PC-9 (cell line): ENCODE measurements at regions not wholly inside any gene's neighbourhood (a gene's known extent, or its start where the extent isn't known, plus 50 kb on each side); places are given as distances from the start of the nearest gene placed in this dataset.

Source experiments
- BruUV-seq: library from RNA; stranded (reverse); fragments of 400-500 nt; replicated peaks from 2 replicates; lab custom pipeline; 2021; lab: Mats Ljungman, UMichigan
- CTCF ChIA-PET: fragments of 300-600 bp; sonication (Branson Sonifier 250); formaldehyde crosslinking; loops from one replicate; lab custom pipeline; 2022; ENCODE audit warnings: antibody characterized with exemption; lab: Charles Lee
- POLR2A ChIA-PET: fragments of 300-600 bp; sonication (Branson Sonifier 250); formaldehyde crosslinking; loops from one replicate; lab custom pipeline; 2022; ENCODE audit warnings: antibody characterized with exemption; ENCODE audit not compliant: unreplicated experiment; lab: Charles Lee
- DNase-seq, 2 experiments: peaks; one replicate each; pipeline versions ENCODE4 v3.0.0 to v3.0.0-alpha.2; 2015 to 2022; ENCODE audit warnings: mixed read lengths in 1 of 2
- H2AFZ ChIP-seq: fragments of 200-600 bp; sonication (generic); 2 replicates; pipeline ENCODE4 v1.8.1; 2017; ENCODE audit warnings: antibody characterized with exemption
- H3F3A ChIP-seq: fragments of 200-600 bp; sonication (generic); 2 replicates; pipeline ENCODE4 v1.8.1; 2017; ENCODE audit warnings: antibody characterized with exemption, mild to moderate bottlenecking, low read depth; ENCODE audit not compliant: insufficient read depth
- H3K27ac ChIP-seq: fragments of 200-600 bp; sonication (generic); 2 replicates; pipeline ENCODE4 v1.6.1; 2016; ENCODE audit warnings: mixed run types
- H3K27me3 ChIP-seq: fragments of 200-600 bp; sonication (generic); 2 replicates; pipeline ENCODE4 v1.6.1; 2016; ENCODE audit warnings: low read depth, mixed run types; ENCODE audit not compliant: insufficient read depth
- H3K36me3 ChIP-seq: fragments of 200-600 bp; sonication (generic); 2 replicates; pipeline ENCODE4 v1.6.1; 2016; ENCODE audit warnings: low read depth, mixed run types
- H3K4me1 ChIP-seq: fragments of 200-600 bp; sonication (generic); replicated peaks from 2 replicates; pipeline ENCODE4 v1.6.1; 2016; ENCODE audit warnings: mixed run types; ENCODE audit not compliant: insufficient read depth
- H3K4me2 ChIP-seq: fragments of 200-600 bp; sonication (generic); 2 replicates; pipeline ENCODE4 v1.6.1; 2017; ENCODE audit warnings: mixed run types
- H3K4me3 ChIP-seq: fragments of 200-600 bp; sonication (generic); 2 replicates; pipeline ENCODE4 v1.6.1; 2016; ENCODE audit warnings: mixed run types
- H3K79me2 ChIP-seq: fragments of 200-600 bp; sonication (generic); 2 replicates; pipeline ENCODE4 v1.6.1; 2017; ENCODE audit warnings: low read depth, mixed run types
- H3K9me2 ChIP-seq: fragments of 200-600 bp; sonication (generic); 2 replicates; pipeline ENCODE4 v1.8.1; 2017; ENCODE audit warnings: mild to moderate bottlenecking; ENCODE audit not compliant: insufficient read depth
- H3K9me3 ChIP-seq: fragments of 200-600 bp; sonication (generic); 2 replicates; pipeline ENCODE4 v1.8.1; 2016; ENCODE audit warnings: low read depth; ENCODE audit not compliant: insufficient read depth
- H4K20me1 ChIP-seq: fragments of 200-600 bp; sonication (generic); 2 replicates; pipeline ENCODE4 v1.8.1; 2017; ENCODE audit not compliant: insufficient read depth
- EZH2 ChIP-seq: fragments of 200-600 bp; sonication (generic); IDR thresholded peaks from 2 replicates; pipeline ENCODE4 v1.8.0; 2017; ENCODE audit warnings: antibody characterized with exemption, low read depth
- intact Hi-C: fragments of 100-400 bp; cut with micrococcal nuclease; formaldehyde crosslinking; loops from one replicate; pipeline ENCODE4 v1.10.0; 2022; ENCODE audit not compliant: unreplicated experiment
- TF ChIP-seq, protein P1 (sequence below): fragments of 200-600 bp; sonication (generic); conservative IDR thresholded peaks from 2 replicates; pipeline ENCODE4 v1.6.1; 2017; ENCODE audit warnings: mixed run types, antibody characterized with exemption, mild to moderate bottlenecking, moderate library complexity

DNA sequence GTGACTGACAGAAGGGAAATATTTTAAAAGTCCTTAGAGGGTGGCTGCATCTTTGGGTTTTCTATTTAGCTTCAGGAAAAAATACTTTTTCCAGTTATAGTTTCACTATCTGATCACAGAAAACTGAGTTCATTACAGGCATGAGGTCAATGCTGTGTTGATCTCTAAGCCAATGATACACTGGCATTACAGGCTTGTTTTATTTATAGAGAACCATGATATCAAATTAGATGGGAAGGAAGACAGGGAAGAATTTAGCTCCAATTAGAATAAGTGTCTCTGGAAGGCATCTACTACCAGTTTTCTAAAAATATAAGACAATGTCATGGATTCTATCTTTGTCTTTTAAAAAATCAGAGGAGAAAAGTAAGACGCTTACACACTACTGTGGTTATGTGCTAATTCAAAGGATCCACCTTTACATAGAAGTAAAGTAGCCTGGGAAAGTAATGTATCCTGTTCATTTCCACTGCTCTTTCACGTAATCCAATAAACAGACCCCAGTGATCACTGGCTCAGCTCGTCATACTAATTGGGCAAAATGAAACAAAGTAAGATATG, 344.5 kb upstream of the PPARGC1A start:
- intact Hi-C loops = no loop called here
- CTCF ChIA-PET = no interaction called here
- Histone ChIP-seq H3K4me1 (no peaks in the 10 kb centered on the region), H3K4me2 (no peak overlapping the region), H3K9me2 (no peaks in the 10 kb centered on the region), H4K20me1 (no peaks in the 10 kb centered on the region), H3K27me3 (peaks cover 10% of the 10 kb centered on the region; the same call in 1 of the 2 replicates), H3K9me3 (no peaks in the 10 kb centered on the region), H3K27ac (no peak overlapping the region), H3K4me3 (no peak overlapping the region), H2AFZ (no peak overlapping the region), H3F3A (no peaks in the 10 kb centered on the region), H3K36me3 (no peaks in the 10 kb centered on the region), H3K79me2 (no peaks in the 10 kb centered on the region)
- POLR2A ChIA-PET = no interaction called here
- BruUV-seq = no TSS peak
- no peak for DNase-seq
- TF ChIP-seq EZH2 = no peak
- TF ChIP-seq, protein P1, sequence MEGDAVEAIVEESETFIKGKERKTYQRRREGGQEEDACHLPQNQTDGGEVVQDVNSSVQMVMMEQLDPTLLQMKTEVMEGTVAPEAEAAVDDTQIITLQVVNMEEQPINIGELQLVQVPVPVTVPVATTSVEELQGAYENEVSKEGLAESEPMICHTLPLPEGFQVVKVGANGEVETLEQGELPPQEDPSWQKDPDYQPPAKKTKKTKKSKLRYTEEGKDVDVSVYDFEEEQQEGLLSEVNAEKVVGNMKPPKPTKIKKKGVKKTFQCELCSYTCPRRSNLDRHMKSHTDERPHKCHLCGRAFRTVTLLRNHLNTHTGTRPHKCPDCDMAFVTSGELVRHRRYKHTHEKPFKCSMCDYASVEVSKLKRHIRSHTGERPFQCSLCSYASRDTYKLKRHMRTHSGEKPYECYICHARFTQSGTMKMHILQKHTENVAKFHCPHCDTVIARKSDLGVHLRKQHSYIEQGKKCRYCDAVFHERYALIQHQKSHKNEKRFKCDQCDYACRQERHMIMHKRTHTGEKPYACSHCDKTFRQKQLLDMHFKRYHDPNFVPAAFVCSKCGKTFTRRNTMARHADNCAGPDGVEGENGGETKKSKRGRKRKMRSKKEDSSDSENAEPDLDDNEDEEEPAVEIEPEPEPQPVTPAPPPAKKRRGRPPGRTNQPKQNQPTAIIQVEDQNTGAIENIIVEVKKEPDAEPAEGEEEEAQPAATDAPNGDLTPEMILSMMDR = no peak

DNA sequence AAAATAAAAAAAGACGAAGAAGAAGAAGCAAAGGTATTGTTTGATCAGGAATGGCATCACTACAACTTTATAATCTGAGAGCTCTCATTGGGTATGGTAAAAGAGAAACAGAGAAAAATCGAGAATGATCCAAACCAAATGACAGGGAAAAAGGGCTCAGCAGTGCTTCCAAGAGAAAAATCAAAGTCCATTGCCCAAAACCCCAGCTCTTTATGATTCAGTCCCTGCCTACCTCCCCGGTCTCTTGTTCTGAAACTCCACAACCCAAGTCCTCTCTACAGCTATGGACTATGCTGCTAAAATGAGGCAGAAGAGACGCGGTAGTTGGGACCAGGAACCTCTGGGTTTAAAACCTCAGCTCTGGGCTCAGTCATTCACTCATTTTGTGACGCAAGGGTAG, 341.1 kb upstream of the PPARGC1A start:
- H4K20me1 ChIP-seq = no peaks in the 10 kb centered on the region
- H3K27me3 ChIP-seq = peaks cover 14% of the 10 kb centered on the region; the same call in 1 of the 2 replicates
- no peaks in the 10 kb centered on the region for H3K4me1 ChIP-seq
- no peaks in the 10 kb centered on the region for H3K36me3 ChIP-seq
- BruUV-seq = no TSS peak
- H3K79me2 ChIP-seq = no peaks in the 10 kb centered on the region
- H3K9me3 ChIP-seq = no peaks in the 10 kb centered on the region
- no peaks in the 10 kb centered on the region for H3F3A ChIP-seq
- TF ChIP-seq EZH2 = no peak
- TF ChIP-seq, protein P1 = no peak
- intact Hi-C loops = no loop called here
- no peak overlapping the region for H3K4me2 ChIP-seq
- CTCF ChIA-PET = interaction anchor here (0.5 to 0.6 kb wide), 3 partner anchors 450 to 1314 kb away, joined by 4 to 8 read pairs (median 5); no protein-coding TSS in a partner anchor
- no peak overlapping the region for H3K27ac ChIP-seq
- H3K4me3 ChIP-seq = no peak overlapping the region
- H3K9me2 ChIP-seq = no peaks in the 10 kb centered on the region
- no peak overlapping the region for H2AFZ ChIP-seq
- no peak for DNase-seq
- POLR2A ChIA-PET = no interaction called here

DNA sequence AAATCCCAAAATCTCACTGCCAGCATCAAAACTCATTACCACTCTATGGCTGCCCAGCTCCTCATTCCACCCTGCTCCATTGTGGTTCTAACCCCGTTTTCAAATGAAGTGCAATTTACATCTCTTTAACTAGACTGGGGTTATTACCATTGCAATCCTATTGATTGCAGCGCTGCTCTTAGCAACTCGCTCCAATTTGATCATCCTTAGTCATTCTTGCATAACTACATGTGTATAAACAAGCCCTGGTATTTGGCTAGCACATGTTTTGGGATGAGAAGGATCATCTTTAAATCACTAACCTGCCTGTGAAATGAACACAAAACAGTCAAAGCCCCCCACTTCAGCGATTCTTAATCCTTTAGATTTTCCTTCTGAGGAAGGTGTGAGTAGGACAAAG, 340.1 kb upstream of the PPARGC1A start:
- Histone ChIP-seq H3K27ac (no peak overlapping the region), H4K20me1 (no peaks in the 10 kb centered on the region), H3K4me2 (no peak overlapping the region), H3K9me3 (no peaks in the 10 kb centered on the region), H2AFZ (no peak overlapping the region), H3F3A (no peaks in the 10 kb centered on the region), H3K36me3 (no peaks in the 10 kb centered on the region), H3K9me2 (no peaks in the 10 kb centered on the region), H3K79me2 (no peaks in the 10 kb centered on the region), H3K4me1 (no peaks in the 10 kb centered on the region), H3K27me3 (peaks cover 14% of the 10 kb centered on the region; the same call in 1 of the 2 replicates), H3K4me3 (no peak overlapping the region)
- intact Hi-C loops = no loop called here
- ChIA-PET POLR2A (no interaction called here), CTCF (no interaction called here)
- no TSS peak for BruUV-seq
- no peak for DNase-seq
- TF ChIP-seq EZH2 = no peak
- TF ChIP-seq, protein P1 = no peak
